ENCODE measurements at regions not wholly inside any gene's neighbourhood (a gene's known extent, or its start where the extent isn't known, plus 50 kb on each side); places are given as distances from the start of the nearest gene placed in this dataset.

- no peaks in the 10 kb centered on the region for H3K27me3 Mint-ChIP-seq (ENCODE audit: unreplicated experiment)
- H3K9me3 Mint-ChIP-seq (ENCODE audit: unreplicated experiment): peaks cover 3% of the 10 kb centered on the region
- H3K4me1 Mint-ChIP-seq (ENCODE audit: unreplicated experiment): no peaks in the 10 kb centered on the region
- DNase-seq (ENCODE audit: extremely low spot score, unreplicated experiment): no peak
- no peak overlapping the region for H3K4me3 Mint-ChIP-seq (ENCODE audit: unreplicated experiment)
- no peaks in the 10 kb centered on the region for H3K36me3 Mint-ChIP-seq (ENCODE audit: unreplicated experiment)
- no peak overlapping the region for H3K27ac Mint-ChIP-seq (ENCODE audit: unreplicated experiment)
- no peak for TF ChIP-seq CTCF (IDR thresholded peaks at IDR 0.05)
Measured at GRCh38 chr3:74343391-74343790, 271.1 kb downstream of the CNTN3 start.

GRCh38 chr3:74338998-74339397 is 275.5 kb downstream of the CNTN3 start:
- Mint-ChIP-seq H3K9me3 (ENCODE audit: unreplicated experiment) (no peaks in the 10 kb centered on the region), H3K27ac (ENCODE audit: unreplicated experiment) (no peak overlapping the region), H3K36me3 (ENCODE audit: unreplicated experiment) (no peaks in the 10 kb centered on the region), H3K4me1 (ENCODE audit: unreplicated experiment) (no peaks in the 10 kb centered on the region), H3K4me3 (ENCODE audit: unreplicated experiment) (no peak overlapping the region), H3K27me3 (ENCODE audit: unreplicated experiment) (no peaks in the 10 kb centered on the region)
- no peak for TF ChIP-seq CTCF (IDR thresholded peaks at IDR 0.05)
- no peak for DNase-seq (ENCODE audit: extremely low spot score, unreplicated experiment)

- H3K4me3 Mint-ChIP-seq (ENCODE audit: unreplicated experiment): no peak overlapping the region
Measured at GRCh38 chr3:74332165-74332564, 282.3 kb downstream of the CNTN3 start.

GRCh38 chr3:74331711-74332110 is 282.7 kb downstream of the CNTN3 start:
- H3K36me3 Mint-ChIP-seq (ENCODE audit: unreplicated experiment): no peaks in the 10 kb centered on the region
- no peak overlapping the region for H3K4me3 Mint-ChIP-seq (ENCODE audit: unreplicated experiment)
- no peak overlapping the region for H3K27ac Mint-ChIP-seq (ENCODE audit: unreplicated experiment)
- DNase-seq (ENCODE audit: extremely low spot score, unreplicated experiment): no peak
- H3K9me3 Mint-ChIP-seq (ENCODE audit: unreplicated experiment): no peaks in the 10 kb centered on the region
- no peak for TF ChIP-seq CTCF (IDR thresholded peaks at IDR 0.05)
- no peaks in the 10 kb centered on the region for H3K27me3 Mint-ChIP-seq (ENCODE audit: unreplicated experiment)
- no peaks in the 10 kb centered on the region for H3K4me1 Mint-ChIP-seq (ENCODE audit: unreplicated experiment)

More at GRCh38 chr3:74332165-74332564, 282.3 kb downstream of the CNTN3 start:
- Mint-ChIP-seq H3K4me1 (ENCODE audit: unreplicated experiment) (no peaks in the 10 kb centered on the region), H3K27ac (ENCODE audit: unreplicated experiment) (no peak overlapping the region), H3K36me3 (ENCODE audit: unreplicated experiment) (no peaks in the 10 kb centered on the region), H3K9me3 (ENCODE audit: unreplicated experiment) (no peaks in the 10 kb centered on the region), H3K27me3 (ENCODE audit: unreplicated experiment) (no peaks in the 10 kb centered on the region)
- TF ChIP-seq CTCF (IDR thresholded peaks at IDR 0.05): no peak
- no peak for DNase-seq (ENCODE audit: extremely low spot score, unreplicated experiment)

- Mint-ChIP-seq H3K27ac (ENCODE audit: unreplicated experiment) (no peak overlapping the region), H3K4me3 (ENCODE audit: unreplicated experiment) (no peak overlapping the region), H3K9me3 (ENCODE audit: unreplicated experiment) (no peaks in the 10 kb centered on the region), H3K4me1 (ENCODE audit: unreplicated experiment) (no peaks in the 10 kb centered on the region), H3K27me3 (ENCODE audit: unreplicated experiment) (no peaks in the 10 kb centered on the region), H3K36me3 (ENCODE audit: unreplicated experiment) (no peaks in the 10 kb centered on the region)
- TF ChIP-seq CTCF (IDR thresholded peaks at IDR 0.05): no peak
- DNase-seq (ENCODE audit: extremely low spot score, unreplicated experiment): no peak
Measured at GRCh38 chr3:74329096-74329495, 285.4 kb downstream of the CNTN3 start.

All from osteocyte (in vitro differentiated cells).